T-helper 2 cell treated with Interferon-gamma antibody and Interleukin-4, amounts not matched to agents 5 μg/mL and 100 μg/mL, for 36 hours (primary cell): ENCODE measurements at regions not wholly inside any gene's neighbourhood (a gene's known extent, or its start where the extent isn't known, plus 50 kb on each side); places are given as distances from the start of the nearest gene placed in this dataset.

Experiments
- DNase-seq: peaks from one replicate; pipeline ENCODE4 v3.0.0; 2021; ENCODE audit warnings: low spot score
- H3K27ac Mint-ChIP-seq: one replicate; pipeline ENCODE4 v1.8.0; 2021; ENCODE audit warnings: mild to moderate bottlenecking, mixed read lengths
- H3K27me3 Mint-ChIP-seq: one replicate; pipeline ENCODE4 v1.8.0; 2021; ENCODE audit warnings: low read depth, mixed read lengths
- H3K36me3 Mint-ChIP-seq: one replicate; pipeline ENCODE4 v1.8.0; 2021; ENCODE audit warnings: low read depth, mixed read lengths
- H3K4me1 Mint-ChIP-seq: one replicate; pipeline ENCODE4 v1.8.0; 2021; ENCODE audit warnings: low read depth, mixed read lengths
- H3K4me3 Mint-ChIP-seq: one replicate; pipeline ENCODE4 v1.8.0; 2022; ENCODE audit warnings: mild to moderate bottlenecking, moderate library complexity, mixed read lengths
- H3K9me3 Mint-ChIP-seq: one replicate; pipeline ENCODE4 v1.8.0; 2021; ENCODE audit warnings: mixed read lengths

GRCh38 chr17:17412326-17412725 is 64.5 kb upstream of the MED9 start:
- Mint-ChIP-seq H3K4me1 (peaks cover 21% of the 10 kb centered on the region), H3K27ac (no peak overlapping the region), H3K4me3 (no peak overlapping the region), H3K9me3 (no peaks in the 10 kb centered on the region), H3K36me3 (no peaks in the 10 kb centered on the region), H3K27me3 (peaks cover 5% of the 10 kb centered on the region)
- no peak for DNase-seq

GRCh38 chr17:17413215-17413792 is 63.5 kb upstream of the MED9 start:
- Mint-ChIP-seq H3K4me1 (peaks cover 21% of the 10 kb centered on the region), H3K9me3 (no peaks in the 10 kb centered on the region), H3K36me3 (no peaks in the 10 kb centered on the region), H3K27ac (no peak overlapping the region), H3K27me3 (peaks cover 5% of the 10 kb centered on the region), H3K4me3 (no peak overlapping the region)
- DNase-seq: no peak

- no peak overlapping the region for H3K4me3 Mint-ChIP-seq
These were observed 63.0 kb upstream of the MED9 start for GRCh38 chr17:17413821-17414220.

GRCh38 chr17:17414341-17414805 is 62.4 kb upstream of the MED9 start:
- Mint-ChIP-seq H3K27ac (no peak overlapping the region), H3K27me3 (peaks cover 5% of the 10 kb centered on the region), H3K4me3 (no peak overlapping the region), H3K36me3 (no peaks in the 10 kb centered on the region), H3K4me1 (peaks cover 16% of the 10 kb centered on the region), H3K9me3 (no peaks in the 10 kb centered on the region)
- no peak for DNase-seq

More at GRCh38 chr17:17413821-17414220, 63.0 kb upstream of the MED9 start:
- Mint-ChIP-seq H3K4me1 (peaks cover 17% of the 10 kb centered on the region), H3K27me3 (peaks cover 5% of the 10 kb centered on the region), H3K36me3 (no peaks in the 10 kb centered on the region), H3K9me3 (no peaks in the 10 kb centered on the region), H3K27ac (no peak overlapping the region)
- no peak for DNase-seq

- H3K4me1 Mint-ChIP-seq: peaks cover 14% of the 10 kb centered on the region
- no peak overlapping the region for H3K4me3 Mint-ChIP-seq
- DNase-seq: no peak
- no peaks in the 10 kb centered on the region for H3K9me3 Mint-ChIP-seq
- peaks cover 5% of the 10 kb centered on the region for H3K27me3 Mint-ChIP-seq
- no peaks in the 10 kb centered on the region for H3K36me3 Mint-ChIP-seq
- no peak overlapping the region for H3K27ac Mint-ChIP-seq
These were observed 61.8 kb upstream of the MED9 start for GRCh38 chr17:17415006-17415405.

GRCh38 chr17:17416007-17416399 is 60.8 kb upstream of the MED9 start:
- H3K4me1 Mint-ChIP-seq: peaks cover 14% of the 10 kb centered on the region
- H3K36me3 Mint-ChIP-seq: no peaks in the 10 kb centered on the region
- no peaks in the 10 kb centered on the region for H3K9me3 Mint-ChIP-seq
- no peak for DNase-seq
- peaks cover 5% of the 10 kb centered on the region for H3K27me3 Mint-ChIP-seq
- H3K4me3 Mint-ChIP-seq: no peak overlapping the region
- H3K27ac Mint-ChIP-seq: peak overlapping the region; percentile 54

- peaks cover 14% of the 10 kb centered on the region for H3K4me1 Mint-ChIP-seq
- peaks cover 2% of the 10 kb centered on the region for H3K27me3 Mint-ChIP-seq
- no peaks in the 10 kb centered on the region for H3K36me3 Mint-ChIP-seq
- no peak overlapping the region for H3K4me3 Mint-ChIP-seq
- no peaks in the 10 kb centered on the region for H3K9me3 Mint-ChIP-seq
- no peak for DNase-seq
- peak overlapping the region; percentile 54 for H3K27ac Mint-ChIP-seq
These were observed 60.1 kb upstream of the MED9 start for GRCh38 chr17:17416400-17417360.

- DNase-seq: no peak
- H3K36me3 Mint-ChIP-seq: no peaks in the 10 kb centered on the region
- H3K4me3 Mint-ChIP-seq: no peak overlapping the region
- H3K9me3 Mint-ChIP-seq: peaks cover 2% of the 10 kb centered on the region
- H3K4me1 Mint-ChIP-seq: peaks cover 14% of the 10 kb centered on the region
- H3K27me3 Mint-ChIP-seq: peaks cover 2% of the 10 kb centered on the region
- H3K27ac Mint-ChIP-seq: no peak overlapping the region
These were observed 59.0 kb upstream of the MED9 start for GRCh38 chr17:17417718-17418181.

GRCh38 chr17:17419166-17419565 is 57.6 kb upstream of the MED9 start:
- no peak for DNase-seq
- no peaks in the 10 kb centered on the region for H3K36me3 Mint-ChIP-seq
- no peaks in the 10 kb centered on the region for H3K27me3 Mint-ChIP-seq
- no peak overlapping the region for H3K4me3 Mint-ChIP-seq
- peaks cover 14% of the 10 kb centered on the region for H3K4me1 Mint-ChIP-seq
- peaks cover 3% of the 10 kb centered on the region for H3K9me3 Mint-ChIP-seq
- no peak overlapping the region for H3K27ac Mint-ChIP-seq

GRCh38 chr17:17419631-17420030 is 57.2 kb upstream of the MED9 start:
- H3K4me1 Mint-ChIP-seq: peaks cover 14% of the 10 kb centered on the region
- no peak for DNase-seq
- H3K4me3 Mint-ChIP-seq: no peak overlapping the region
- H3K9me3 Mint-ChIP-seq: peaks cover 3% of the 10 kb centered on the region
- H3K27me3 Mint-ChIP-seq: no peaks in the 10 kb centered on the region
- no peaks in the 10 kb centered on the region for H3K36me3 Mint-ChIP-seq
- no peak overlapping the region for H3K27ac Mint-ChIP-seq

- Mint-ChIP-seq H3K4me3 (no peak overlapping the region), H3K9me3 (peaks cover 3% of the 10 kb centered on the region), H3K27me3 (no peaks in the 10 kb centered on the region), H3K36me3 (no peaks in the 10 kb centered on the region), H3K27ac (no peak overlapping the region), H3K4me1 (peaks cover 14% of the 10 kb centered on the region)
- DNase-seq: no peak
These were observed 56.7 kb upstream of the MED9 start for GRCh38 chr17:17420082-17420481.

GRCh38 chr17:17420561-17421269 is 56.1 kb upstream of the MED9 start:
- H3K4me3 Mint-ChIP-seq: no peak overlapping the region
- H3K27ac Mint-ChIP-seq: no peak overlapping the region
- no peaks in the 10 kb centered on the region for H3K27me3 Mint-ChIP-seq
- DNase-seq: no peak
- H3K9me3 Mint-ChIP-seq: peaks cover 3% of the 10 kb centered on the region
- no peaks in the 10 kb centered on the region for H3K36me3 Mint-ChIP-seq
- H3K4me1 Mint-ChIP-seq: peaks cover 14% of the 10 kb centered on the region

- Mint-ChIP-seq H3K9me3 (peaks cover 3% of the 10 kb centered on the region), H3K4me1 (peaks cover 6% of the 10 kb centered on the region), H3K4me3 (no peak overlapping the region), H3K36me3 (no peaks in the 10 kb centered on the region), H3K27me3 (no peaks in the 10 kb centered on the region), H3K27ac (no peak overlapping the region)
- no peak for DNase-seq
These were observed 55.2 kb upstream of the MED9 start for GRCh38 chr17:17421346-17422216.
